ENCODE measurements at regions not wholly inside any gene's neighbourhood (a gene's known extent, or its start where the extent isn't known, plus 50 kb on each side); places are given as distances from the start of the nearest gene placed in this dataset.
A peak's percentile ranks its signal among the peaks of the same experiment; 100 is the strongest.
"Not testable (repeated sequence)": the region's sequence is repeated elsewhere in the genome, so short reads cannot be mapped to it uniquely, and the experiment has no call there.

DNA sequence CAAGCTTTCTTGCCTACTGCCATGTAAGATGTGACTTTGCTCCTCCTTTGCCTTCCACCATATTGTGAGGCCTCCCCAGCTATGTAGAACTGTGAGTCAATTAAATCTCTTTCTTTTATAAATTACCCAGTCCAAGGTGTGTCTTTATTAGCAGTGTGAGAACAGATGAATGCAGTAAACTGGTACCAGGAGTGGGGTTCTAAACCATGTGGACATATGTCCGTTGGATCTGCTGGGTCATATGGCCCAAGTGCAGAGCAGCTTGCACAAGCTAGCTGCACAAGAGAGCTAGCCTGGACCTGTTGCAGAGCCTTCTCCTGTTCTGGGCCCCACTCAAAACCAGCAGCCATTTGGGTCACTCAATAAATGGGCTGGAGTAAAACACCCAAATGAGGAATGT is 177.1 kb downstream of the HIPK3 start:
- no peak overlapping the region for H3K27ac Mint-ChIP-seq
- TF ChIP-seq, protein P1, sequence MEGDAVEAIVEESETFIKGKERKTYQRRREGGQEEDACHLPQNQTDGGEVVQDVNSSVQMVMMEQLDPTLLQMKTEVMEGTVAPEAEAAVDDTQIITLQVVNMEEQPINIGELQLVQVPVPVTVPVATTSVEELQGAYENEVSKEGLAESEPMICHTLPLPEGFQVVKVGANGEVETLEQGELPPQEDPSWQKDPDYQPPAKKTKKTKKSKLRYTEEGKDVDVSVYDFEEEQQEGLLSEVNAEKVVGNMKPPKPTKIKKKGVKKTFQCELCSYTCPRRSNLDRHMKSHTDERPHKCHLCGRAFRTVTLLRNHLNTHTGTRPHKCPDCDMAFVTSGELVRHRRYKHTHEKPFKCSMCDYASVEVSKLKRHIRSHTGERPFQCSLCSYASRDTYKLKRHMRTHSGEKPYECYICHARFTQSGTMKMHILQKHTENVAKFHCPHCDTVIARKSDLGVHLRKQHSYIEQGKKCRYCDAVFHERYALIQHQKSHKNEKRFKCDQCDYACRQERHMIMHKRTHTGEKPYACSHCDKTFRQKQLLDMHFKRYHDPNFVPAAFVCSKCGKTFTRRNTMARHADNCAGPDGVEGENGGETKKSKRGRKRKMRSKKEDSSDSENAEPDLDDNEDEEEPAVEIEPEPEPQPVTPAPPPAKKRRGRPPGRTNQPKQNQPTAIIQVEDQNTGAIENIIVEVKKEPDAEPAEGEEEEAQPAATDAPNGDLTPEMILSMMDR (IDR thresholded peaks at IDR 0.05), result no peak
- no peak for DNase-seq
- H3K4me1 Mint-ChIP-seq (ENCODE audit: low read depth), result peaks cover 13% of the 10 kb centered on the region
- H3K36me3 Mint-ChIP-seq (ENCODE audit: low read depth), result peaks cover 46% of the 10 kb centered on the region
- no peaks in the 10 kb centered on the region for H3K27me3 Mint-ChIP-seq (ENCODE audit: insufficient read depth)
- H3K4me3 Mint-ChIP-seq, result no peak overlapping the region
- peaks cover 27% of the 10 kb centered on the region for H3K9me3 Mint-ChIP-seq

DNA sequence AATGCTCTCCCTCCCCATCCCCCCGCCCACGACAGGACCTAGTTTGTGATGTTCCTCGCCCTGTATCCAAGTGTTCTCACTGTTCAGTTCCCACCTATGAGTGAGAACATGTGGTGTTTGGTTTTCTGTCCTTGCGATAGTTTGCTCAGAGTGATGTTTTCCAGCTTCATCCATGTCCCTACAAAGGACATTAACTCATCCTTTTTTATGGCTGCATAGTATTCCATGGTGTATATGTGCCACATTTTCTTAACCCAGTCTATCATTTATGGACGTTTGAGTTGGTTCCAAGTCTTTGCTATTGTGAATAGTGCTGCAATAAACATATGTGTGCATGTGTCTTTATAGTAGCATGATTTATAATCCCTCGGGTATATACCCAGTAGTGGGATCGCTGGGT is 171.3 kb downstream of the HIPK3 start:
- not testable (repeated sequence) for H3K4me3 Mint-ChIP-seq; H3K27ac Mint-ChIP-seq; H3K27me3 Mint-ChIP-seq (ENCODE audit: insufficient read depth); DNase-seq
- Mint-ChIP-seq H3K4me1 (ENCODE audit: low read depth) (peaks cover 40% of the 10 kb centered on the region), H3K9me3 (peaks cover 20% of the 10 kb centered on the region), H3K36me3 (ENCODE audit: low read depth) (peaks cover 35% of the 10 kb centered on the region)

DNA sequence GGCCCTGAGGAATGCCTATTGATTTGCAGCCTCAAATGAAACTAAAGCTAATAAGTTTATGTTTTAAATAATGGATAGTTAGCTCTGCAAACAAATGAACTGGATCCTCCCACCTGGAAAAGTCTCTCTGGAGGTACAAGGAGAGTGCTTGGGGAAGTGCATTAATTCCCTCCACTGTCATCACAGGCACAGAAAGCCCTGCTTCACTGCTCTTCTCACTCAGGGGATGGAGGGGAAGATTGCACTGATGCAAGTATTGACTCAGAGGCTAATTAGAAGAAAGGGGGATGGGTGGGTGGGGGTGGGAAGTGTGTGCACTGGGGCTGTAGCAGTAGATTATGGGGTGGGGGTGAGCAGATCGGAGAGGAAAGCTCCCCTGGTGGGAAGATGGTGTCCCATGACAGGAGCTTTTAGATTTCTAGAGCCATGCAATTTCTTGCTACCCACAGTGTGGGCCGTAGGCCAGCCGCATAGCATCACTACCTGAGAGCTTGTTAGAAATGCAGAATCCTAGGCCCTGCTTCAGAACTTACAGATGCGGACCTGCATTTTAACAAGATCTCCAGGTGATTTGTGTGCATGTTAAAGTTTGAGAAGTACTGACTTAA is 163.9 kb downstream of the HIPK3 start:
- Mint-ChIP-seq H3K27me3 (ENCODE audit: insufficient read depth) (no peaks in the 10 kb centered on the region), H3K9me3 (no peaks in the 10 kb centered on the region), H3K4me3 (no peak overlapping the region), H3K27ac (no peak overlapping the region), H3K4me1 (ENCODE audit: low read depth) (peaks cover 56% of the 10 kb centered on the region), H3K36me3 (ENCODE audit: low read depth) (peaks cover 4% of the 10 kb centered on the region; the same call in 1 of the 2 replicates)
- TF ChIP-seq, protein P1 (IDR thresholded peaks at IDR 0.05), result no peak
- no peak for DNase-seq

DNA sequence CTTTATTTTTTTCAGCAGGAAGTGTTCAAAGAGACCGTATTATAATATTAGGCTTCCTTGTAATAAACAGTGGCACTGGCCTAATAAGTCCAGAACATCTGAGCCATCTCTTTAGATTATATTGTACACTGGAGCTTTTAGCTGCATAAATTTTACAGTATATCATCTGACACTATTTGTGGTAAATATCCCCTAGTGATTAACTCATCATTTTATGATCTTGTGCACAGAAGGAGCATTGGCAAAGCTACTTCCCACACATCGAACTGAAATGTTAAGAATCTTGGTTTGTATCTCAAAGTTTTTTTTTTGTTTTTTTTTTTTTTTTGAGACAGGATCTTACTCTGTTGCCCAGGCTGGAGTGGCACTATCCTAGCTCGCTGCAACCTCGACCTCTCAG is 162.7 kb downstream of the HIPK3 start:
- H3K4me3 Mint-ChIP-seq, result no peak overlapping the region
- H3K9me3 Mint-ChIP-seq, result no peaks in the 10 kb centered on the region
- H3K27me3 Mint-ChIP-seq (ENCODE audit: insufficient read depth), result no peaks in the 10 kb centered on the region
- peaks cover 46% of the 10 kb centered on the region for H3K4me1 Mint-ChIP-seq (ENCODE audit: low read depth)
- peaks cover 4% of the 10 kb centered on the region; the same call in 1 of the 2 replicates for H3K36me3 Mint-ChIP-seq (ENCODE audit: low read depth)
- TF ChIP-seq, protein P1 (IDR thresholded peaks at IDR 0.05), result no peak
- no peak overlapping the region for H3K27ac Mint-ChIP-seq
- no peak for DNase-seq

DNA sequence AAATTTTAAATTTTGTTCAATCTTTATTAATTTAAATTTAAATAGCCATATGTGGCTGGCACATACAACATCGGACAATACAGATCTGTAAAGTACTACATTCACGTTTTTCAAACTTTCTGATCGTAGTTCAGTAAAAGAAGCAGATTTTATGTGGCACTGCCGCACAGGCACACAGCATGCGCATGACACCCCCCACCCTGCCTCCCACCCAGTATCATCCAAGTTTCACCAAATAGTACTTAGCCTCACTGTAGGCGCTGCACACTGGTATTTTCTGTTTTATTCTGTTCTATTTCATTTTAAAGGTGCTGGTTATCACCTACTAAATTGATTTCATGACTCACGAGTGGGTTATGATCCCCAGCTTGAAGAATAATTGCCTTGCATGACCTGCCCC is 159.9 kb downstream of the HIPK3 start:
- H3K9me3 Mint-ChIP-seq, result no peaks in the 10 kb centered on the region
- H3K4me3 Mint-ChIP-seq, result no peak overlapping the region
- TF ChIP-seq, protein P1 (IDR thresholded peaks at IDR 0.05), result no peak
- H3K27me3 Mint-ChIP-seq (ENCODE audit: insufficient read depth), result no peaks in the 10 kb centered on the region
- no peak for DNase-seq
- H3K36me3 Mint-ChIP-seq (ENCODE audit: low read depth), result no peaks in the 10 kb centered on the region
- peaks cover 46% of the 10 kb centered on the region for H3K4me1 Mint-ChIP-seq (ENCODE audit: low read depth)
- no peak overlapping the region for H3K27ac Mint-ChIP-seq

DNA sequence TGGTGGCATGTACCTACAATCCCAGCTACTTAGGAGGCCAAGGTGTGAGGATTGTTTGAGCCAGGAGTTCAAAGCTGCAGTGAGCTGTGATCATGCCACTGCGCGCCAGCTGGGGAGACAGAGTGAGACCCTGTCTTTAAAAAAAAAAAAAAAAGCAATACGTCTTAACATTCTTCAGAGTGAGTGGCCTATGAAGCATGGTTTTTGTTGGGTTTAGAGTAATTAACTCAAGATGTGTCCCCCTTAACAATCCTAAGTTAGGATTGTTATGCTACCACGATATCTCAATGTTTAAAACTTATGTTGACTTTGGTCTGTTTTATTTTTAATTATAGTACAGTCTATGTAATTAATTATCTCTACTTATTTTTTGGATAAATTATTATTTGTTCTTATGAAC is 156.1 kb downstream of the HIPK3 start:
- H3K9me3 Mint-ChIP-seq, result no peaks in the 10 kb centered on the region
- H3K27me3 Mint-ChIP-seq (ENCODE audit: insufficient read depth), result no peaks in the 10 kb centered on the region
- H3K4me3 Mint-ChIP-seq, result peak overlapping the region; percentile 53; the same call in 1 of the 2 replicates
- peak; percentile 7 for DNase-seq
- peaks cover 61% of the 10 kb centered on the region for H3K4me1 Mint-ChIP-seq (ENCODE audit: low read depth)
- TF ChIP-seq, protein P1 (IDR thresholded peaks at IDR 0.05), result no peak
- peaks cover 7% of the 10 kb centered on the region; the same call in 1 of the 2 replicates for H3K36me3 Mint-ChIP-seq (ENCODE audit: low read depth)
- H3K27ac Mint-ChIP-seq, result peak overlapping the region; percentile 64

All from HFFc6 (cell line).